ENCODE measurements at regions not wholly inside any gene's neighbourhood (a gene's known extent, or its start where the extent isn't known, plus 50 kb on each side); places are given as distances from the start of the nearest gene placed in this dataset.

DNA sequence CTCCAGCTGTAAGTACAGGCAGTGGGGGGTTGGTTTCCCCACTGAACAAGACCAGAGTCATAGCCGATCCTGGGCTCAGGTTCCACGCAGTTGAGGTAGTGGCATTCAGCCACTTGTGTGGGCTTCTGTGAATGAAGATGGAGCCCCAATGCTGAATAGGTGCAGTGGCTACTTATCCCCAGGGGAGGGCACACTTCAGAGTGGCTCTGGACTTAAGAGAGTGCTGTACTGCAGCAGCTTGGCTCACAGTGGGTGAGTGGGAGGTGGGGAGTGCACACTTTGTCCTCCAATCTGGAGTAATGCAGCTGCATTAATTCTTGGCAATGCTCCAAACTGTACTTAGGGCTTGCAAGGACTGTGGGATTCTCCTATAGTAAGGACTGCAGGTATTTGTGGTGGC lies 81.9 kb downstream of the BUB3 start:
- Histone ChIP-seq H3K36me3 (no peaks in the 10 kb centered on the region), H3K9me3 (peaks cover 6% of the 10 kb centered on the region), H3K27ac (no peak overlapping the region), H3K4me1 (no peaks in the 10 kb centered on the region), H3K4me3 (no peak overlapping the region), H3K27me3 (no peaks in the 10 kb centered on the region)
- TF ChIP-seq, protein P1, sequence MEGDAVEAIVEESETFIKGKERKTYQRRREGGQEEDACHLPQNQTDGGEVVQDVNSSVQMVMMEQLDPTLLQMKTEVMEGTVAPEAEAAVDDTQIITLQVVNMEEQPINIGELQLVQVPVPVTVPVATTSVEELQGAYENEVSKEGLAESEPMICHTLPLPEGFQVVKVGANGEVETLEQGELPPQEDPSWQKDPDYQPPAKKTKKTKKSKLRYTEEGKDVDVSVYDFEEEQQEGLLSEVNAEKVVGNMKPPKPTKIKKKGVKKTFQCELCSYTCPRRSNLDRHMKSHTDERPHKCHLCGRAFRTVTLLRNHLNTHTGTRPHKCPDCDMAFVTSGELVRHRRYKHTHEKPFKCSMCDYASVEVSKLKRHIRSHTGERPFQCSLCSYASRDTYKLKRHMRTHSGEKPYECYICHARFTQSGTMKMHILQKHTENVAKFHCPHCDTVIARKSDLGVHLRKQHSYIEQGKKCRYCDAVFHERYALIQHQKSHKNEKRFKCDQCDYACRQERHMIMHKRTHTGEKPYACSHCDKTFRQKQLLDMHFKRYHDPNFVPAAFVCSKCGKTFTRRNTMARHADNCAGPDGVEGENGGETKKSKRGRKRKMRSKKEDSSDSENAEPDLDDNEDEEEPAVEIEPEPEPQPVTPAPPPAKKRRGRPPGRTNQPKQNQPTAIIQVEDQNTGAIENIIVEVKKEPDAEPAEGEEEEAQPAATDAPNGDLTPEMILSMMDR (IDR thresholded peaks at IDR 0.05): no peak
- no peak for TF ChIP-seq POLR2A (IDR thresholded peaks at IDR 0.05)
- no peak for TF ChIP-seq POLR2AphosphoS5 (IDR thresholded peaks at IDR 0.05; ENCODE audit: insufficient read depth in 1 of 2, low read depth in 1 of 2)
- DNase-seq (ENCODE audit: extremely low spot score in 2 of 2): no peak
- intact Hi-C loops (cut with DNase I): no loop called here

DNA sequence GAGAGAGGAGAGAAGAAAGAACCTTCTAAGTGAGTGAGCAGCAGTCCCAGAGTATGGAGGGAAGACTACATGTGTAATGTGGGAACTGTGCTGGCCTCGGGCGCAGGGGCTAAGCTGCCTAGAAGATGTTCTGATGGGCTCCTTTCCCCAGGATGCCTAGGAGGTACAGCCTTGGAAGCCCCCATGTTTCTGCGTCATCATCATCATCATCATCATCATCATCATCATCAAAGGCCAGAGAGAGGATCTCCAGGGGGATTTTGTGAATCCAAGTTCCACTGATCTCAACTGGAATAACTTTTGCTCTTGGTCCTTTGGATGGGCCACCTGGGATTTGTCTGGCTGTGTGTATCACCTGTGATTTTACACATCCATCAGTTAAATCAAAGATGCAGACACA lies 86.0 kb downstream of the BUB3 start:
- Histone ChIP-seq H3K4me1 (no peaks in the 10 kb centered on the region), H3K9me3 (no peaks in the 10 kb centered on the region), H3K4me3 (no peak overlapping the region), H3K36me3 (no peaks in the 10 kb centered on the region), H3K27ac (no peak overlapping the region), H3K27me3 (no peaks in the 10 kb centered on the region)
- TF ChIP-seq, protein P1 (IDR thresholded peaks at IDR 0.05): no peak
- DNase-seq (ENCODE audit: extremely low spot score in 2 of 2): no peak
- intact Hi-C loops (cut with DNase I): no loop called here

DNA sequence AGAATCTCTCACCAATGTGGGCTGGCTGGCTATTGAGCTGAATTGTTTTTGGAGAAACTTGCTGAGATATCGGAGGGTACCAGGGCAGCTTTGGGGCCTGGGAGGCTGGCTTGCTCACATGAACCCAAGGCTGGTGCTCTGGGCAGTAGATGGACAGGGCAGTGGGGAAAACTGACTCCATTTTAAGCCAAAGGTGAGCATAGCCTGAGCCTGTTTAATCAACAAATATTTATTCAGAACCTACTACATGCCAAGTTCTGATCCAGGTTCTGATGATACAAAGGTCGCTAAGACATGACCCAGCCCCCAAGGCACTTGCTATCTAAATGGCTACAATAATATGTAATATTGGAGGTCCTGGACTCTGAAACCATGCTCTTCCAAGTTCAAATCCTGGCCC lies 86.6 kb downstream of the BUB3 start:
- Histone ChIP-seq H3K4me1 (no peaks in the 10 kb centered on the region), H3K4me3 (no peak overlapping the region), H3K27ac (no peak overlapping the region), H3K9me3 (no peaks in the 10 kb centered on the region), H3K27me3 (no peaks in the 10 kb centered on the region), H3K36me3 (no peaks in the 10 kb centered on the region)
- intact Hi-C loops (cut with DNase I): no loop called here
- DNase-seq (ENCODE audit: extremely low spot score in 2 of 2): no peak
- TF ChIP-seq, protein P1 (IDR thresholded peaks at IDR 0.05): no peak
- TF ChIP-seq POLR2A (IDR thresholded peaks at IDR 0.05) (no peak), POLR2AphosphoS5 (IDR thresholded peaks at IDR 0.05; ENCODE audit: insufficient read depth in 1 of 2, low read depth in 1 of 2) (no peak)

DNA sequence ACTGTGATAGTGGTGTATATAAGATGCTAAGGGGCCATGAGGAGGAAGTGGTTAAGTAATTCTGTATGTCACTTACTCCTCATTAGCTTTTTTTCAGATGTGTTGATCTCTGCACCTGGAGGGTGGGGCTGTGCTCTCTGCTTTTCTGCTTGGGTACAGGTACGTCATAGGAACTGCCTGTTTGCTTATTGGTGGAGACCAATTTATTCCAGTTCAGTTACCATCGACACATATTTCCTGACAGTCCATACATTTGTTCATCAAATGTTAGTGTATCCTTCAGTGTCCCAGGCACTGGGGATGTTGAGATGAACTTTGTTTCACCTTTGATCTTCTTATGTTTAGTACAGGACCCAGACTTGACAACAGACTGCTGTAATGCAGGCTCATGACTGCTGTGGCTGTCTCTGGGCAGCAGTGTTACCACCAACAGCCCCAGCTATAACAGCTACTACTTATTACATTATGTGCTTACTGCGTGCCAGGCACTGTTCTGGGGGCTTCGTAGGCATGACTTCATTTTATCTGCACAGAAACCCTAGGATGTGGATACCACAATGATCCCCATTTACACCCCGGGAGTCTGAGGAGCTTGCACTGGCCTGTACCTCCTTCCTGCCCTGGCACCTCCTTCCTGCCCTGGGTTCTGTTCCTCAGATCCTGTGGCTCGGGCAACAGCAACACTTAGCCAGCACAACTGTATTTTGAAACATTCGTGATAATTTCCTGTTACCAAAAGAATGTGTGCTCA lies 87.4 kb downstream of the BUB3 start:
- H3K4me1 ChIP-seq: no peaks in the 10 kb centered on the region
- no peaks in the 10 kb centered on the region for H3K9me3 ChIP-seq
- H3K27me3 ChIP-seq: no peaks in the 10 kb centered on the region
- intact Hi-C loops (cut with DNase I): no loop called here
- H3K36me3 ChIP-seq: no peaks in the 10 kb centered on the region
- no peak overlapping the region for H3K4me3 ChIP-seq
- no peak for TF ChIP-seq POLR2A (IDR thresholded peaks at IDR 0.05)
- no peak for TF ChIP-seq POLR2AphosphoS5 (IDR thresholded peaks at IDR 0.05; ENCODE audit: insufficient read depth in 1 of 2, low read depth in 1 of 2)
- TF ChIP-seq, protein P1 (IDR thresholded peaks at IDR 0.05): no peak
- H3K27ac ChIP-seq: no peak overlapping the region
- DNase-seq (ENCODE audit: extremely low spot score in 2 of 2): no peak

DNA sequence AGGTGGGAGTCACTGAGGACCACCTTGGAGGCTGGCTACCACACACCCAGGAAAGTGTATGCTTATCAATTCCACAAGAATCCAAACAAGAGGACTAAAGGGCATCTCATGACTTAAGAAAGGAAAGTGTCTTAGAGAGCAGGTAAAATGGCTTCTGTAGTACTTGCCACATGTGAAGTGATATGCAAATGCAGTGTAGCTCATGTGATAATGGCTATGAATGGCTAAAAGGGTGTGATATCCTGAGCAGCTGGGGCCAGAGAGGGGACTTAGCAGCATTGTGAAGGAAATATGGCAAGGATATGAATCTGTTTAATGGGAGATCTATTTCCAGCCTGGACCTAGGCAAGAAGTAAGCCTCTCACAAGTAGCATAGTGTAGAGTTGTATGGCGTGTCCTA lies 90.5 kb downstream of the BUB3 start:
- no peaks in the 10 kb centered on the region for H3K9me3 ChIP-seq
- no peak overlapping the region for H3K27ac ChIP-seq
- no peak for DNase-seq (ENCODE audit: extremely low spot score in 2 of 2)
- no peaks in the 10 kb centered on the region for H3K4me1 ChIP-seq
- H3K27me3 ChIP-seq: no peaks in the 10 kb centered on the region
- H3K36me3 ChIP-seq: no peaks in the 10 kb centered on the region
- intact Hi-C loops (cut with DNase I): no loop called here
- no peak overlapping the region for H3K4me3 ChIP-seq
- TF ChIP-seq POLR2AphosphoS5 (IDR thresholded peaks at IDR 0.05; ENCODE audit: insufficient read depth in 1 of 2, low read depth in 1 of 2) (no peak), POLR2A (IDR thresholded peaks at IDR 0.05) (no peak)
- TF ChIP-seq, protein P1 (IDR thresholded peaks at IDR 0.05): no peak

All from vagina (tissue), 2 donors.